ENCODE measurements at regions not wholly inside any gene's neighbourhood (a gene's known extent, or its start where the extent isn't known, plus 50 kb on each side); places are given as distances from the start of the nearest gene placed in this dataset.

DNA sequence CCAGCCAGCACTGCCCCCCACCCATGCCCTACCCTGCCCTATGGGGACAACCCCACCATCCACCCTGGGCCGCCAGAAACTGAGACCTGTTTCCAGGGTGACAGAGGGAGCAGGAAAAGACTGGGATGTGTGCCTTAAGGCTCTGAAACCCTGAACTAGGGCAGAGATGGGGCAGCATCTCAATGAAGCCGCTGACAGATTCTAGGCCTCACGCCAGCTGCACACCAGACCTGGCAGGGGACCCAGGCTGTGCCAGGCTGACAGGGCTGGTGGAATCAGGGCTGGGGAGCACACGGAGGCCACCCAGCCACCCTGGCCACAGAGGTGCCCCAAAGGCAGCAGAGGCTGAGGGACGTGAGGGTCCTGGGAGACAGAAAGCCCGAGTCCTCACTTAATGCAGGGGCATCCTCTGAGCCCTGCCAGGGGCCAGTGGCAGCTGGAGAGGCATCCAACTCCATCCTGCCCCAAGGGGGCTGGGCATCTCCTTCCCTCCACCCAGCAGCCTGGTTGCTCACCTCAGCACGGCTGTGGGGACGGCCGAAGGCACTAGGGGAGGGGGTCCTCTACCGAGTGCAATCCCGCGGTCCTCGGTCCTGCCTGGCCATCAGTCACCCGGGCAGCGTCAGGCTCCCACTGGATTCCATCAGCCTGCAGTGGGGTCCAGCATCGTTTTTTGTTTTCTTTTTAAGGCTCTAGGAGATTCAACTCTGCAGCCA is 169.2 kb downstream of the ZFP36L2 start:
- H3K27ac ChIP-seq, result no peak overlapping the region
- no peak overlapping the region for H3K4me2 ChIP-seq
- peaks cover 4 to 9% (median 5%) of the 10 kb centered on the region in 11 experiments; a peak in 20 of 22 replicates for H3K9me3 ChIP-seq (replicated peaks in 1 of 11)

DNA sequence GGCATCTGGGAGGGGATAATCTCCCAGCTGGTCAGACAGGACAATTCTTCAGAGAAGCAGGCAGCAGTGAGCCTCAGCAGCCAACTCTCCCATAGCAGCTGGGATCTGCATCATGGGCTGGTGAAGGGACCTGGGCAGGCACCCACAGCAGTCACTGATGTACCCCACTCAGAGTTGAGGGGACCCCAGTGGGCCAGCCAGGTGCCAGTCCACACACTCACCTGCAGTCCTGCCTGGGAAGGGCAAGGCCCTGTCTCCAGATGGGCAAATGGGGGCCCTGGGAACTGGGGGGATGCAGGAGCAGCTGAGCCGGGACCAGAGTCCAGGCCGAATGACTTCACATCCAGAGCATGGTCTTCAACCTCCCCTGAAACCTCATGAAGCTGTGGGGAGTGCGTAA is 170.4 kb downstream of the ZFP36L2 start:
- TF ChIP-seq Cebpa-rat (IDR thresholded peaks at IDR 0.05), result no peak
- peaks cover 17 to 27% (median 23%) of the 10 kb centered on the region in 10 experiments for H3K4me1 ChIP-seq
- H3K27me3 ChIP-seq, result no peaks in the 10 kb centered on the region
- no peak overlapping the region for H3K9ac ChIP-seq
- no peaks in the 10 kb centered on the region for H3K9me3 ChIP-seq (replicated peaks in 1 of 11)
- no peak overlapping the region for H3K27ac ChIP-seq
- no peak overlapping the region for H3K4me2 ChIP-seq
- H3K36me3 ChIP-seq, result no peaks in the 10 kb centered on the region
- H4K20me1 ChIP-seq, result no peaks in the 10 kb centered on the region
- no peak overlapping the region for H3K4me3 ChIP-seq

More for the DNA sequence above, 169.2 kb downstream of the ZFP36L2 start:
- Histone ChIP-seq H4K20me1 (no peaks in the 10 kb centered on the region), H3K36me3 (no peaks in the 10 kb centered on the region), H3K9ac (no peak overlapping the region), H3K4me1 (peaks cover 12 to 25% (median 21%) of the 10 kb centered on the region in 10 experiments), H3K4me3 (no peak overlapping the region), H3K27me3 (no peaks in the 10 kb centered on the region)
- no peak for TF ChIP-seq Cebpa-rat (IDR thresholded peaks at IDR 0.05)

DNA sequence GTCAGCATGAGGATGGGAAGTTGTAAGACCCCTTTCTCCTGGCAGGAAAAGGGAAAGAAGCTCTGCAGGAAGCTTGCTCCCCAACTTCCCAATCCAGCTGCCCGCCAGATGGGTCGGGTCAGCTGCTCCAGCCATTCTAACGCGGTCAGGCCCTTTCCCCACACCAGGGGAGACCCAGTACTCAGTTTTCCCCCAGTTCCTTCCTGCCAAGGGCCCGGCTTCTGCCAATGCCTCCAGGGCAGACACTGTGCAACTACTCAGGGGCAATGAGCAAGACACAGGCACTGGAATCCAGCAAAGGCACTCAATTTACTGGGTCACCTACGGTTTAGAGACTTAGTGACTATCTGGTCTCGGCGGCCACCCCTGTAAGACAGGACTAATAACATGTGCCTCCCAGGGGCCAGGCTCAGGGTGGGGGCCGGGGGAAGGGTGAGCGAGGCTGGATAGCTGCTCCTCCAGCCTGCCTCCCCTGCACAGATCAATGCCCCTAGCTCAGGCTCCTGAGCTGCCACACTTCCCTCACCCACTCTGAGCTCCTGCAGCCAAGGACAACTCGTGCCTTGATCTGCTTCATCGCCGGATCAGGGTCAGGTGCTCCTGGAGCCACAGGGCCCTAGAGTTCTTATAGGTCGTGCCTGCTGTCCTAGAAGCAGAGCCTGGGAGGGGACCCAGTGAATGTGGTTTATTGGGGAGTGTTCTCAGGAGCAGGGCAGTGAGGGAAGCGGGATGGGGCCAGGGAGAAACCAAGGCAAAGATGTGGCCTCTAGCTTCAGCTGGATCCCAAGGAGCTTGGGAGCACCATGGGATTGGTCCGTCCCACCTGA is 171.1 kb downstream of the ZFP36L2 start:
- H3K9ac ChIP-seq, result no peak overlapping the region
- peak overlapping the region in 4 of 11 experiments; percentile 6 to 37 (median 17); a peak in 5 of 22 replicates for H3K4me2 ChIP-seq
- H3K27me3 ChIP-seq, result no peaks in the 10 kb centered on the region
- peaks cover 22 to 34% (median 28%) of the 10 kb centered on the region in 10 experiments for H3K4me1 ChIP-seq
- no peak overlapping the region for H3K27ac ChIP-seq
- no peaks in the 10 kb centered on the region for H3K36me3 ChIP-seq
- no peak overlapping the region for H3K4me3 ChIP-seq
- TF ChIP-seq Cebpa-rat (IDR thresholded peaks at IDR 0.05), result no peak
- no peaks in the 10 kb centered on the region for H3K9me3 ChIP-seq (replicated peaks in 1 of 11)
- H4K20me1 ChIP-seq, result no peaks in the 10 kb centered on the region

DNA sequence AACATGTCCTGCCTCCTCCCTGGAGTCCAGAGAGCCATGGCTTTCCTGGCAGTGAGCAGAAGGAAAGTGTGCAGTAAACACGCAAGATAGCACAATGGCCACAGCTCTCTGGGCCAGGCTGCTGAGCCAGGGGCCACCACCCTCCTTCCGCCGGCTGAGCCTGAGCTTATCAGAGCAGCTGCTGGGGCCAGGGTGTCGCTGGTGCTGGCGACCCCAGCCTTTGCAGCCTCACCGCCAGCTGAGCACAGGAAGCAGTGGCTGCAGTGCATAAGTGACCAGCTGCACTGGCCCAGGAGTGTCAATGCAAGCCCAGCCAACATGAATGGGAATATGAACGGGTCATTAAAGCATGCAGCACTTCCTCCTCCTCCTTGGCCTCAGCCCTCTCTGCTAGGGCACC is 172.0 kb downstream of the ZFP36L2 start:
- H3K36me3 ChIP-seq, result no peaks in the 10 kb centered on the region
- no peak overlapping the region for H3K4me3 ChIP-seq
- no peaks in the 10 kb centered on the region for H3K9me3 ChIP-seq (replicated peaks in 1 of 11)
- H3K9ac ChIP-seq, result no peak overlapping the region
- no peak for TF ChIP-seq Cebpa-rat (IDR thresholded peaks at IDR 0.05)
- H3K4me1 ChIP-seq, result peaks cover 21 to 38% (median 30%) of the 10 kb centered on the region in 10 experiments
- no peaks in the 10 kb centered on the region for H4K20me1 ChIP-seq
- H3K27ac ChIP-seq, result no peak overlapping the region
- H3K27me3 ChIP-seq, result no peaks in the 10 kb centered on the region
- H3K4me2 ChIP-seq, result peak overlapping the region in 5 of 11 experiments; percentile 6 to 37 (median 19); a peak in 6 of 22 replicates

GRCh38 chr2:43052944-43053306 is 173.5 kb downstream of the ZFP36L2 start:
- no peaks in the 10 kb centered on the region for H3K9me3 ChIP-seq (replicated peaks in 1 of 11)
- H3K4me1 ChIP-seq, result peaks cover 23 to 44% (median 35%) of the 10 kb centered on the region in 10 experiments
- H3K27ac ChIP-seq, result no peak overlapping the region
- H3K4me2 ChIP-seq, result no peak overlapping the region
- no peak overlapping the region for H3K4me3 ChIP-seq
- no peaks in the 10 kb centered on the region for H3K36me3 ChIP-seq
- no peaks in the 10 kb centered on the region for H4K20me1 ChIP-seq
- no peaks in the 10 kb centered on the region for H3K27me3 ChIP-seq
- no peak overlapping the region for H3K9ac ChIP-seq
- TF ChIP-seq Cebpa-rat (IDR thresholded peaks at IDR 0.05), result no peak

GRCh38 chr2:43052204-43052943 is 174.0 kb downstream of the ZFP36L2 start:
- Histone ChIP-seq H3K9me3 (replicated peaks in 1 of 11) (no peaks in the 10 kb centered on the region), H3K27ac (no peak overlapping the region), H3K9ac (no peak overlapping the region), H3K36me3 (no peaks in the 10 kb centered on the region), H3K27me3 (no peaks in the 10 kb centered on the region), H3K4me2 (no peak overlapping the region; a peak in 1 of 22 replicates), H4K20me1 (no peaks in the 10 kb centered on the region), H3K4me1 (peaks cover 28 to 49% (median 41%) of the 10 kb centered on the region in 10 experiments), H3K4me3 (no peak overlapping the region)
- TF ChIP-seq Cebpa-rat (IDR thresholded peaks at IDR 0.05), result no peak

DNA sequence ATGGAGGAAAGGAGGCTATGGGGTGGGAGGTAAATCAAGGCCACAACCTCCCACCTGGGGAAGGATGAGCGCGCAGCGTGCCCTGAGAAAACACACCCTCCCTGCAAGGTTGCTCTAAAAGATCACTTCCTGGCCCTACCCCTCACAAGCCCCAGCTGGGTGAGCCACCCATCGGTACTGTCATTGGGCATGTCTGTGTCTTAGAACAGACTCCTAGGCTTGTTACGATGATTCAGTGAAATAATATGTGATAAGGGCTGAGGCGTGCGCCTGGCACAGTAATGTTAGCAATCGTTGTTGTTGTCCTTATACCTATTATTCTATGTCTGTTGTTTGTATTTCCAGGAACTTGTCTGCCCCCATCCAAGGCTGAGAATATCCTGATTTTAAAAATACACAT is 175.1 kb downstream of the ZFP36L2 start:
- Histone ChIP-seq H3K36me3 (no peaks in the 10 kb centered on the region), H3K4me2 (peak overlapping the region in 8 of 11 experiments; percentile 56 to 88 (median 82); a peak in 11 of 22 replicates), H4K20me1 (no peaks in the 10 kb centered on the region), H3K4me3 (no peak overlapping the region), H3K4me1 (peaks cover 38 to 59% (median 51%) of the 10 kb centered on the region in 10 experiments), H3K9ac (no peak overlapping the region), H3K27ac (no peak overlapping the region), H3K9me3 (replicated peaks in 1 of 11) (no peaks in the 10 kb centered on the region), H3K27me3 (no peaks in the 10 kb centered on the region)
- no peak for TF ChIP-seq Cebpa-rat (IDR thresholded peaks at IDR 0.05)

- Histone ChIP-seq H3K27me3 (no peaks in the 10 kb centered on the region), H3K9ac (no peak overlapping the region), H3K9me3 (replicated peaks in 1 of 11) (no peaks in the 10 kb centered on the region), H3K36me3 (no peaks in the 10 kb centered on the region), H3K4me2 (peak overlapping the region in 10 of 11 experiments; percentile 53 to 88 (median 82); a peak in 17 of 22 replicates), H4K20me1 (no peaks in the 10 kb centered on the region), H3K4me1 (peaks cover 43 to 64% (median 56%) of the 10 kb centered on the region in 10 experiments), H3K4me3 (no peak overlapping the region), H3K27ac (no peak overlapping the region)
- no peak for TF ChIP-seq Cebpa-rat (IDR thresholded peaks at IDR 0.05)
Observed at GRCh38 chr2:43050866-43051265, 175.5 kb downstream of the ZFP36L2 start.

Data from BLaER1 treated with 17β-estradiol and CSF1 and Interleukin-3, amounts not matched to agents 10 nM and 100 nM (cell line).